ENCODE measurements at regions not wholly inside any gene's neighbourhood (a gene's known extent, or its start where the extent isn't known, plus 50 kb on each side); places are given as distances from the start of the nearest gene placed in this dataset.

DNA sequence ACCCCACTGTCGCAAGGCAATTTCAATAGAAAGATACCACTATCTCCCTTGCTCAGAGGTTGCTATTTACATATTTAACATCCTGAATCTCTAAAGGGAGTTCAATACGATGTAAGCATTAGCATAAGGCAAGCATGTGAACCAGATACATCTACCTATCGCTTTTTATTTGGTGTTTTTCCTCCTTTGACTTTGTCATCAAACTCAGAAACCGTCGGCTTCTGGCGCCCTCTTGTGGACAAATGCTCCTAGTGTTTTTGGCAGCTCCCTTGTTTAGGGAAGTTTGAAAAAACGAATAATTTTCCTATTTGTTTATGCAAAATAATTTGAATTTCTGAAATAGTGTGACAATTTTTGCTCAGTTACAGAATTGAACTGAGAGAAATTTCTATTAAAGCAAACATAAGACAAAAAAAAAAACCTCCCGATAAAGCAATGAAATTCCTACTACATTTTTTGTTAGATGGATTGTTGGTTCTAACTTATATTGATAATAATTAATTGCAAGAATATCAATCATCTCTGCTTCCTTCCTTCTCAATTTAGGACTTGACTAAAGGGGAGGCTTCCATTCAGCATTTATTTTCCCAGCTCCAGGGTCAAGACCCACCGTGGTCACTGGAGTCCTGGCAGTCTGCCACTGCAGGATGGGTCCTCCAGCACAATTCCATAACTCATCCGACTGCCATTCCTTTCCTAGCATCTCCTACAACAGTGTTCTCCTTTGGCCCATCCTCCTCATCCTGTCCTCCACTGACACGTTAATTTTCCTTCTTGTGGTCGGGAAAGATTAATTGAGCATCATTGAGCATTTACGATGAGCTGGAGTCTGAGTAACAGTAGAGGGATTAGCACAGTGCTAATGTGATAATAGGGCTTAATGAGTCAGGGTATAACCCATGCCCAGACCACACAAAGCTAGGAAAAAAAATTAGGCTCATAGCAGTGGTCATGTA is 131.8 kb upstream of the CHD1 start:
- peak; percentile 78 to 88 (median 86) for ATAC-seq
- H3K36me3 ChIP-seq, result no peaks in the 10 kb centered on the region
- peaks cover 0 to 6% (median 0%) of the 10 kb centered on the region in 4 donors for H3K4me1 ChIP-seq
- no peak overlapping the region for H3K4me3 ChIP-seq
- WGBS (ENCODE audit: insufficient coverage, low coverage, low lambda C conversion rate, missing lambda C conversion rate), result 23% methylated on average over 13 of the region's 13 CpGs
- no peaks in the 10 kb centered on the region for H3K27me3 ChIP-seq
- no peaks in the 10 kb centered on the region for H3K9me3 ChIP-seq
- intact Hi-C loops (cut with DNase I), result loop anchor here in 1 of 2 donors (5.0 kb wide), 1 partner anchor 153 kb away; no protein-coding TSS in a partner anchor
- DNase-seq, result peak; percentile 74 to 79 (median 75)
- no peak overlapping the region for H3K27ac ChIP-seq
- TF ChIP-seq, protein P1, sequence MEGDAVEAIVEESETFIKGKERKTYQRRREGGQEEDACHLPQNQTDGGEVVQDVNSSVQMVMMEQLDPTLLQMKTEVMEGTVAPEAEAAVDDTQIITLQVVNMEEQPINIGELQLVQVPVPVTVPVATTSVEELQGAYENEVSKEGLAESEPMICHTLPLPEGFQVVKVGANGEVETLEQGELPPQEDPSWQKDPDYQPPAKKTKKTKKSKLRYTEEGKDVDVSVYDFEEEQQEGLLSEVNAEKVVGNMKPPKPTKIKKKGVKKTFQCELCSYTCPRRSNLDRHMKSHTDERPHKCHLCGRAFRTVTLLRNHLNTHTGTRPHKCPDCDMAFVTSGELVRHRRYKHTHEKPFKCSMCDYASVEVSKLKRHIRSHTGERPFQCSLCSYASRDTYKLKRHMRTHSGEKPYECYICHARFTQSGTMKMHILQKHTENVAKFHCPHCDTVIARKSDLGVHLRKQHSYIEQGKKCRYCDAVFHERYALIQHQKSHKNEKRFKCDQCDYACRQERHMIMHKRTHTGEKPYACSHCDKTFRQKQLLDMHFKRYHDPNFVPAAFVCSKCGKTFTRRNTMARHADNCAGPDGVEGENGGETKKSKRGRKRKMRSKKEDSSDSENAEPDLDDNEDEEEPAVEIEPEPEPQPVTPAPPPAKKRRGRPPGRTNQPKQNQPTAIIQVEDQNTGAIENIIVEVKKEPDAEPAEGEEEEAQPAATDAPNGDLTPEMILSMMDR (IDR thresholded peaks at IDR 0.05), result peak; percentile 87 to 95 (median 91)
- TF ChIP-seq POLR2A (IDR thresholded peaks at IDR 0.05), result no peak

DNA sequence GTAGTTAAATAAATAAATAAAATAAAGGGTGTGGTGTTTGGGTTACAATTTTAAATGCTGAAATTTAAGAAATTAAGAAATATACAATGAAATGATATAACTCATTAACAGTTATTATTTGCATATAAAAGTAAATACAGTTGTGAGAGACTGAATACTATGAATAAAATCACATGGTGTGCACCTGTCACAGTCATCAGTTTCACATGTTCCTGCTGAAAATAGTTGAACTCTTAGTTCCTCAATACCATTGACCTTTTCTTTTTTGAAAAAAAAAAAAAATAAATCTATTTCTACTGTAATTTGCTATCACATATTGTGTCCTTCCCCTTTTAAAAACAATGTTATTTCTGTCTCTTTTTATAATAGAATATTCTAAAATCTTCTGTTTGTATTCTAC is 130.9 kb upstream of the CHD1 start:
- Histone ChIP-seq H3K36me3 (no peaks in the 10 kb centered on the region), H3K4me1 (peaks cover 0 to 6% (median 0%) of the 10 kb centered on the region in 4 donors), H3K27ac (no peak overlapping the region), H3K27me3 (no peaks in the 10 kb centered on the region), H3K9me3 (no peaks in the 10 kb centered on the region), H3K4me3 (no peak overlapping the region)
- intact Hi-C loops (cut with DNase I), result loop anchor here in 1 of 2 donors (5.0 kb wide), 1 partner anchor 152 kb away; no protein-coding TSS in a partner anchor
- no peak for TF ChIP-seq POLR2A (IDR thresholded peaks at IDR 0.05)
- TF ChIP-seq, protein P1 (IDR thresholded peaks at IDR 0.05), result no peak
- DNase-seq (no peak), ATAC-seq (no peak)

DNA sequence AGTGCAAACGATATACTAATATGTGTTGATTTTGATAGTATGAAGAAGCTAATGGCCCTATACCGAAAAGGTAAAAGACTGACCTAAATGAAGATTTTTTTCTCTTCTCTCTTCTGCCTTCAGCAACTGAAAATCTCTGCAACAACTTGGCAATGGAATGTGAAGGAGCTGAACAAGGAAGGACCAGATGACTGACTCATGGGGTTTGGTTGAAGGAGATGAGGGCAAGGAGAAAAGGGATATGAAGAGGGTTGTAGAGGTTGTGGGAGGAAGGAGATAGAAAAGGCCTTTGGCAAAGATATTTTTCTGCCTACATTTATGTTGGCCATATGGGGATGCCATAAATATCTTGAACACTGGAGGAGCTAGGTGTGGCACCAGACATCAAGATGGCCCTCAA is 129.7 kb upstream of the CHD1 start:
- no peaks in the 10 kb centered on the region for H3K36me3 ChIP-seq

DNA sequence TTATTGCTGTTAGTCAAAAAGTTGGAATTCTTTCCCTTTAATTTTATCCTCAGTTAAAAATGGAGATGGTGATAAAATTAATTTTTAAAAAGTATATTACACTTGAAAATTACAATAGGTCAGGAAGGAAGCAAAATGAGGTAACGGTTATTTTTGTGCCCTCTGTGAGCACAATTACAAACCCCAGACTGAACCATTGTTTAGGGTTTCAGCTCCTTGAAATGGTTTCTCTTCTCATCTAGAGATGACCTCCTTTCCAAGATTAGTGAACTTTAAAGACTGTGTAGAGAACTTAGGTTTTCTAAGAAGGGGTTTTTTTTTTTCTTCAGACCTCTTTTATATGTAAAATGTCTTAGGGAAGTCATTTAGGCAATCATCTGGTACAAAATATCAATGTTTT is 126.2 kb upstream of the CHD1 start:
- DNase-seq, result no peak
- Histone ChIP-seq H3K4me1 (no peaks in the 10 kb centered on the region), H3K27me3 (no peaks in the 10 kb centered on the region), H3K27ac (no peak overlapping the region), H3K9me3 (no peaks in the 10 kb centered on the region), H3K36me3 (no peaks in the 10 kb centered on the region), H3K4me3 (no peak overlapping the region)
- 56% methylated on average over 1 of the region's 1 CpG for WGBS (ENCODE audit: insufficient coverage, low coverage, low lambda C conversion rate, missing lambda C conversion rate)
- intact Hi-C loops (cut with DNase I), result no loop called here
- no peak for TF ChIP-seq POLR2A (IDR thresholded peaks at IDR 0.05)
- TF ChIP-seq, protein P1 (IDR thresholded peaks at IDR 0.05), result no peak
- no peak for ATAC-seq

More for the DNA sequence above, 129.7 kb upstream of the CHD1 start:
- H3K4me1 ChIP-seq, result peaks cover 0 to 6% (median 0%) of the 10 kb centered on the region in 4 donors
- H3K4me3 ChIP-seq, result no peak overlapping the region
- no peaks in the 10 kb centered on the region for H3K9me3 ChIP-seq
- TF ChIP-seq, protein P1 (IDR thresholded peaks at IDR 0.05), result no peak
- TF ChIP-seq POLR2A (IDR thresholded peaks at IDR 0.05), result no peak
- WGBS (ENCODE audit: insufficient coverage, low coverage, low lambda C conversion rate, missing lambda C conversion rate), result 91% methylated on average over 2 of the region's 2 CpGs
- intact Hi-C loops (cut with DNase I), result no loop called here
- no peaks in the 10 kb centered on the region for H3K27me3 ChIP-seq
- H3K27ac ChIP-seq, result no peak overlapping the region
- DNase-seq (no peak), ATAC-seq (no peak)
